HepG2 (cell line): ENCODE measurements at regions not wholly inside any gene's neighbourhood (a gene's known extent, or its start where the extent isn't known, plus 50 kb on each side); places are given as distances from the start of the nearest gene placed in this dataset.

Source experiments
- ATAC-seq: fragments of 200-7000 bp; cut with Tn5 transposase; 3 replicates; pipeline ENCODE4 v1.9.1; 2020; ENCODE audit warnings: mild to moderate bottlenecking, moderate library complexity
- BruUV-seq: library from RNA; stranded (reverse); fragments of 400-500 nt; replicated peaks from 2 replicates; lab custom pipeline; 2021; lab: Mats Ljungman, UMichigan
- CTCF ChIA-PET: fragments of 300-600 bp; formaldehyde crosslinking; extraction: SDS; loops from one replicate; lab custom pipeline; 2021; ENCODE audit warnings: low total read pairs, inconsistent platforms, low intra/inter-chr PET ratio; lab: Yijun Ruan, JAX
- POLR2A ChIA-PET: fragments of 350-600 bp; sonication (Branson Sonifier 250); formaldehyde crosslinking; loops from one replicate; lab custom pipeline; 2020; ENCODE audit warnings: antibody characterized with exemption, inconsistent platforms; lab: Yijun Ruan, JAX
- DNase-seq: peaks from one replicate; pipeline ENCODE4 v3.0.0-alpha.2; 2015; ENCODE audit warnings: low spot score
- FAIRE-seq: peaks from 3 replicates; lab custom pipeline; 2011; peaks lifted over from hg19 to GRCh38; lab: Jason Lieb, UNC
- H2AFZ ChIP-seq: one replicate; pipeline ENCODE4 v1.6.1; 2011; ENCODE audit warnings: low read length, inconsistent platforms
- H3K27ac ChIP-seq: fragments of 300-600 bp; 3 replicates; pipeline ENCODE4 v1.8.0; 2011; ENCODE audit warnings: mixed run types, mild to moderate bottlenecking, mixed read lengths, low read length, inconsistent platforms; ENCODE audit not compliant: insufficient read depth; ENCODE audit errors: extremely low read length
- H3K27me3 ChIP-seq, 2 experiments: fragments of 200-600 bp in 1 of 2; 2 replicates in 1 of 2; 3 replicates in 1 of 2; pipeline versions ENCODE4 v1.6.0 to v1.8.0; 2011; ENCODE audit warnings: low read length in 2 of 2, mild to moderate bottlenecking in 2 of 2, moderate library complexity in 2 of 2, inconsistent platforms in 1 of 2; ENCODE audit not compliant: insufficient read depth in 2 of 2, control insufficient read depth in 1 of 2
- H3K36me3 ChIP-seq, 2 experiments: fragments of 200-600 bp in 1 of 2; replicated peaks in 1 of 2; 2 replicates in 1 of 2; 3 replicates in 1 of 2; pipeline versions ENCODE4 v1.5.1 to v1.8.0; 2011; ENCODE audit warnings: low read length in 2 of 2, inconsistent platforms in 1 of 2; ENCODE audit not compliant: insufficient read depth in 2 of 2, control insufficient read depth in 1 of 2
- H3K4me1 ChIP-seq: 2 replicates; pipeline ENCODE4 v1.5.1; 2012; ENCODE audit warnings: low read length, inconsistent platforms; ENCODE audit not compliant: insufficient read depth
- H3K4me2 ChIP-seq: 2 replicates; pipeline ENCODE4 v1.6.0; 2011; ENCODE audit warnings: low read depth, low read length, inconsistent platforms
- H3K4me3 ChIP-seq, 3 experiments: fragments of 200-600 bp in 1 of 3; sonication (generic), shearing (Covaris generic) in 1 of 3; replicated peaks in 1 of 3; 2 replicates each; pipeline ENCODE4 v1.5.1; 2011 to 2016; ENCODE audit warnings: low read length in 3 of 3, inconsistent platforms in 2 of 3, low read depth in 2 of 3, mild to moderate bottlenecking in 2 of 3, control low read depth in 1 of 3, mixed read lengths in 1 of 3; ENCODE audit not compliant: insufficient read depth in 1 of 3
- H3K79me2 ChIP-seq: one replicate; pipeline ENCODE4 v1.6.1; 2011; ENCODE audit warnings: low read length, inconsistent platforms; ENCODE audit not compliant: insufficient read depth
- H3K9ac ChIP-seq: 2 replicates; pipeline ENCODE4 v1.6.0; 2011; ENCODE audit warnings: mild to moderate bottlenecking, low read depth, low read length, inconsistent platforms; ENCODE audit not compliant: insufficient read depth
- H3K9me3 ChIP-seq: 2 replicates; pipeline ENCODE4 v1.5.1; 2012; ENCODE audit warnings: mild to moderate bottlenecking, low read length
- H4K20me1 ChIP-seq: 2 replicates; pipeline ENCODE4 v1.6.0; 2011; ENCODE audit warnings: inconsistent platforms, mild to moderate bottlenecking, low read length, moderate library complexity; ENCODE audit not compliant: insufficient read depth
- BCL3 ChIP-seq: sonication (generic); formaldehyde crosslinking; IDR thresholded peaks from 2 replicates; pipeline ENCODE4 v1.5.1; 2020; ENCODE audit warnings: mild to moderate bottlenecking, missing genetic modification reagents, moderate library complexity
- BORCS8-MEF2B ChIP-seq: sonication (generic); formaldehyde crosslinking; IDR thresholded peaks from 2 replicates; pipeline ENCODE4 v1.8.0; 2022; ENCODE audit warnings: mild to moderate bottlenecking, missing genetic modification reagents
- FIP1L1 ChIP-seq: fragments of 200-400 bp; formaldehyde crosslinking; IDR thresholded peaks from 2 replicates; pipeline ENCODE4 v1.6.1; 2018; ENCODE audit warnings: low read depth, mild to moderate bottlenecking, low read length, moderate library complexity, borderline replicate concordance; ENCODE audit not compliant: insufficient read depth
- GPN1 ChIP-seq: sonication (generic); formaldehyde crosslinking; IDR thresholded peaks from 2 replicates; pipeline ENCODE4 v1.5.1; 2020; ENCODE audit warnings: missing genetic modification reagents, borderline replicate concordance
- HOXA7 ChIP-seq: sonication (generic); formaldehyde crosslinking; IDR thresholded peaks from 2 replicates; pipeline ENCODE4 v1.8.1; 2022; ENCODE audit warnings: mild to moderate bottlenecking, missing genetic modification reagents, moderate library complexity
- JARID2 ChIP-seq: sonication (generic); formaldehyde crosslinking; IDR thresholded peaks from 2 replicates; pipeline ENCODE4 v1.8.1; 2023; ENCODE audit warnings: missing genetic modification reagents, inconsistent platforms; ENCODE audit not compliant: insufficient replicate concordance
- MAFF ChIP-seq: IDR thresholded peaks from 2 replicates; pipeline ENCODE4 v1.6.1; 2011; ENCODE audit warnings: low read depth, low read length, improper control_type of control experiment
- MAX ChIP-seq: IDR thresholded peaks from 2 replicates; pipeline ENCODE4 v1.6.1; 2012; ENCODE audit warnings: inconsistent platforms
- MED1 ChIP-seq: sonication (generic); formaldehyde crosslinking; IDR thresholded peaks from 2 replicates; pipeline ENCODE4 v1.4.0; 2020; ENCODE audit warnings: missing genetic modification reagents
- SAFB2 ChIP-seq: sonication (generic); formaldehyde crosslinking; IDR thresholded peaks from 2 replicates; pipeline ENCODE4 v1.5.1; 2020; ENCODE audit warnings: missing genetic modification reagents, low read depth, mild to moderate bottlenecking, borderline replicate concordance
- SOX13 ChIP-seq, 3 experiments: fragments of 450-650 bp in 1 of 3; sonication (generic) in 1 of 3; formaldehyde crosslinking in 1 of 3; IDR thresholded peaks in 2 of 3; conservative IDR thresholded peaks in 1 of 3; 2 replicates each; pipeline versions ENCODE4 v1.5.0 to v1.6.1; 2016 to 2020; ENCODE audit warnings: antibody characterized with exemption in 1 of 3, mild to moderate bottlenecking in 1 of 3, missing compliant biosample characterization in 1 of 3, missing genetic modification reagents in 1 of 3, moderate library complexity in 1 of 3
- ZMYM4 ChIP-seq: sonication (generic); formaldehyde crosslinking; IDR thresholded peaks from 2 replicates; pipeline ENCODE4 v1.8.1; 2023; ENCODE audit warnings: mild to moderate bottlenecking, missing genetic modification reagents
- ZNF143 ChIP-seq: sonication (generic); formaldehyde crosslinking; IDR thresholded peaks from 2 replicates; pipeline ENCODE4 v1.4.0; 2020; ENCODE audit warnings: missing genetic modification reagents
- ZNF362 ChIP-seq: sonication (generic); formaldehyde crosslinking; IDR thresholded peaks from 2 replicates; pipeline ENCODE4 v1.4.0; 2020; ENCODE audit warnings: missing genetic modification reagents, mild to moderate bottlenecking, borderline replicate concordance
- ZNF629 ChIP-seq: sonication (generic); formaldehyde crosslinking; conservative IDR thresholded peaks from 2 replicates; pipeline ENCODE4 v1.5.0; 2020; ENCODE audit warnings: missing genetic modification reagents
- ZNF644 ChIP-seq: IDR thresholded peaks from 2 replicates; pipeline ENCODE4 v1.6.1; 2016; ENCODE audit warnings: low read depth
- WGBS: methylation state at CpG from one replicate; pipeline ENCODE4 v1.1.6; 2017; ENCODE audit warnings: low lambda C conversion rate; 5-methylcytosine and 5-hydroxymethylcytosine counted together
- in situ Hi-C: cut with HindIII; loops from 2 replicates; pipeline ENCODE4 v1.10.0; 2017; ENCODE audit warnings: low pct_unique_long_range_greater_than_20kb; ENCODE audit not compliant: extremely low pct_ligation_motif_present
- intact Hi-C: fragments of 100-400 bp; cut with micrococcal nuclease; formaldehyde crosslinking; loops from one replicate; pipeline ENCODE4 v1.10.0; 2022; ENCODE audit not compliant: unreplicated experiment

- H3K9me3 ChIP-seq: no peaks in the 10 kb centered on the region
- H3K36me3 ChIP-seq: no peaks in the 10 kb centered on the region
- no peak for ATAC-seq
- DNase-seq: no peak
- no peak overlapping the region for H3K4me3 ChIP-seq
- no peak overlapping the region for H3K9ac ChIP-seq
- ChIA-PET POLR2A (interaction anchor here (1.1 to 3.6 kb wide), 2 partner anchors 8 to 13 kb away, joined by 3 to 11 read pairs; no protein-coding TSS in a partner anchor), CTCF (no interaction called here)
- H3K79me2 ChIP-seq: no peaks in the 10 kb centered on the region
- in situ Hi-C loops: no loop called here
- H3K27me3 ChIP-seq: no peaks in the 10 kb centered on the region
- peak overlapping the region; percentile 49 for H3K4me2 ChIP-seq
- no TSS peak for BruUV-seq
- H2AFZ ChIP-seq: no peak overlapping the region
- no peak for FAIRE-seq
- WGBS: 92% methylated on average over 1 of the region's 1 CpG
- peaks cover 66% of the 10 kb centered on the region for H3K4me1 ChIP-seq
- TF ChIP-seq JARID2 (CRISPR knock-in tag) (no peak), BCL3 (CRISPR knock-in tag) (no peak), MAFF (no peak), GPN1 (CRISPR knock-in tag) (no peak), ZNF629 (peak; percentile 84), BORCS8-MEF2B (CRISPR knock-in tag) (no peak)
- peak overlapping the region; percentile 66 for H3K27ac ChIP-seq
- intact Hi-C loops: no loop called here
- no peaks in the 10 kb centered on the region for H4K20me1 ChIP-seq
These were observed 334.2 kb downstream of the RPS6KC1 start for GRCh38 chr1:213385201-213385600.

- DNase-seq (peak; percentile 73), FAIRE-seq (peak; percentile 92), ATAC-seq (peak; percentile 83)
- CTCF ChIA-PET: no interaction called here
- peaks cover 73% of the 10 kb centered on the region for H3K4me1 ChIP-seq
- no peaks in the 10 kb centered on the region for H4K20me1 ChIP-seq
- WGBS: 10% methylated on average over 4 of the region's 4 CpGs
- H3K4me2 ChIP-seq: peak overlapping the region; percentile 49
- no peaks in the 10 kb centered on the region for H3K9me3 ChIP-seq
- POLR2A ChIA-PET: interaction anchor here (1.1 to 3.6 kb wide), 2 partner anchors 8 to 14 kb away, joined by 3 to 11 read pairs; no protein-coding TSS in a partner anchor
- H3K36me3 ChIP-seq: no peaks in the 10 kb centered on the region
- no TSS peak for BruUV-seq
- no peak overlapping the region for H2AFZ ChIP-seq
- no peaks in the 10 kb centered on the region for H3K27me3 ChIP-seq
- H3K9ac ChIP-seq: no peak overlapping the region
- in situ Hi-C loops (no loop called here), intact Hi-C loops (no loop called here)
- no peak overlapping the region for H3K4me3 ChIP-seq
- H3K79me2 ChIP-seq: no peaks in the 10 kb centered on the region
- H3K27ac ChIP-seq: peak overlapping the region; percentile 66
- TF ChIP-seq SOX13 (IDR thresholded peaks at IDR 0.05) (no peak), SOX13 (CRISPR knock-in tag; conservative IDR thresholded peaks at IDR 0.05 in 1 of 2, IDR thresholded peaks at IDR 0.05 in 1 of 2) (peak in 1 of 2 experiments; percentile 16; a peak in 1 of 4 replicates), SAFB2 (CRISPR knock-in tag) (no peak), ZNF644 (CRISPR knock-in tag) (0 out of 2 replicates have a peak, but pooled peaks have one; percentile 15), HOXA7 (no peak), ZNF362 (no peak), ZNF143 (CRISPR knock-in tag) (peak; percentile 48), MAX (peak; percentile 44), ZMYM4 (CRISPR knock-in tag) (peak; percentile 42; the same call in 1 of the 2 replicates), FIP1L1 (no peak), MED1 (CRISPR knock-in tag) (peak; percentile 33; the same call in 1 of the 2 replicates)
These were observed 334.8 kb downstream of the RPS6KC1 start for GRCh38 chr1:213385806-213386324.
